OCI-LY1 (cell line): ENCODE measurements at regions not wholly inside any gene's neighbourhood (a gene's known extent, or its start where the extent isn't known, plus 50 kb on each side); places are given as distances from the start of the nearest gene placed in this dataset.

ENCODE experiments used
- H2AFZ ChIP-seq: fragments of 200-600 bp; sonication (generic), shearing (Covaris generic); 2 replicates; pipeline ENCODE4 v1.6.0; 2014; ENCODE audit warnings: antibody characterized with exemption, mild to moderate bottlenecking, low read length
- H3F3A ChIP-seq: fragments of 200-600 bp; sonication (generic), shearing (Covaris generic); 2 replicates; pipeline ENCODE4 v1.6.0; 2014; ENCODE audit warnings: mild to moderate bottlenecking, antibody characterized with exemption, low read length, moderate library complexity; ENCODE audit not compliant: insufficient read depth
- H3K27ac ChIP-seq: fragments of 200-600 bp; sonication (generic); 2 replicates; pipeline ENCODE4 v1.5.1; 2014; ENCODE audit warnings: low read length, mixed run types, mild to moderate bottlenecking, low read depth; ENCODE audit not compliant: poor library complexity, severe bottlenecking
- H3K27me3 ChIP-seq: fragments of 200-600 bp; sonication (generic); 2 replicates; pipeline ENCODE4 v1.6.0; 2014; ENCODE audit warnings: antibody characterized with exemption, mild to moderate bottlenecking, low read length, moderate library complexity; ENCODE audit not compliant: insufficient read depth
- H3K36me3 ChIP-seq: fragments of 200-600 bp; sonication (generic); 2 replicates; pipeline ENCODE4 v1.6.1; 2014; ENCODE audit warnings: mild to moderate bottlenecking, antibody characterized with exemption, low read length, moderate library complexity, mixed read lengths; ENCODE audit not compliant: insufficient read depth
- H3K4me1 ChIP-seq: fragments of 200-600 bp; sonication (generic); 2 replicates; pipeline ENCODE4 v1.5.1; 2014; ENCODE audit warnings: mild to moderate bottlenecking, low read length, moderate library complexity; ENCODE audit not compliant: insufficient read depth, severe bottlenecking
- H3K4me2 ChIP-seq: fragments of 200-600 bp; sonication (generic), shearing (Covaris generic); 2 replicates; pipeline ENCODE4 v1.6.1; 2014; ENCODE audit warnings: low read length
- H3K4me3 ChIP-seq: fragments of 200-600 bp; sonication (generic); 2 replicates; pipeline ENCODE4 v1.5.1; 2014; ENCODE audit warnings: low read length, low read depth, mild to moderate bottlenecking, mixed read lengths; ENCODE audit not compliant: poor library complexity, severe bottlenecking
- H3K79me2 ChIP-seq: fragments of 200-600 bp; shearing (Covaris generic); 2 replicates; pipeline ENCODE4 v1.6.1; 2016; ENCODE audit warnings: mixed run types, low read length, mixed read lengths; ENCODE audit not compliant: insufficient read depth
- H3K9ac ChIP-seq: fragments of 200-600 bp; sonication (generic), shearing (Covaris generic); 2 replicates; pipeline ENCODE4 v1.6.1; 2014; ENCODE audit warnings: mild to moderate bottlenecking, low read length, mixed read lengths
- H3K9me2 ChIP-seq: fragments of 200-600 bp; sonication (generic), shearing (Covaris generic); 2 replicates; pipeline ENCODE4 v1.6.1; 2014; ENCODE audit warnings: low read depth, mild to moderate bottlenecking, low read length, mixed read lengths
- H3K9me3 ChIP-seq: fragments of 200-600 bp; shearing (Covaris generic); 2 replicates; pipeline ENCODE4 v1.6.1; 2014; ENCODE audit warnings: low read length, mixed read lengths
- H4K20me1 ChIP-seq: fragments of 200-600 bp; sonication (generic), shearing (Covaris generic); 2 replicates; pipeline ENCODE4 v1.6.0; 2016; ENCODE audit warnings: mild to moderate bottlenecking, low read length; ENCODE audit not compliant: insufficient read depth
- EZH2 ChIP-seq: fragments of 200-600 bp; sonication (generic), shearing (Covaris generic); IDR thresholded peaks from 2 replicates; pipeline ENCODE4 v1.8.0; 2017; ENCODE audit warnings: borderline replicate concordance, mixed run types, mild to moderate bottlenecking, antibody characterized with exemption, low read length, moderate library complexity, mixed read lengths
- TF ChIP-seq, protein P1 (sequence below): fragments of 200-600 bp; sonication (generic), shearing (Covaris generic); IDR thresholded peaks from 2 replicates; pipeline ENCODE4 v1.5.1; 2017; ENCODE audit warnings: mild to moderate bottlenecking, antibody characterized with exemption, low read length, moderate library complexity, mixed read lengths

DNA sequence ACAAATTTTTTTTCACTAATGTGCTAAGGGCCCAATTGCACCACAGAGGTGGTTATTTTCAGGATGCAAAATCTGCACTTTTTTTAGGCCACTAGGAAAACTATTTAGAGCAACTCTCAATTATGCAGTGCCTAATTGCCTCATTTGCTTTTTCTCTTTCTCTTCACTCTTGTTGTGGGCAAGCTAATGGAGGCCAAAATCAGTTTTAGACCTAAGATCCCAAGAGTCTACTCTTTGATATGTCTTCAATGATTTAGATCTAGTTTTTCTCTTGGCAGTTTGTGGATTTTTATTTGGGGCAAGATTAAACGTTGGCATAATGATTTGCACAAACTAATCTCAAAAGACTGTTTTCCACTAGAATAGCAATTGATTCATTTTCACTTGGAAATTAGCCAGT is 1996.9 kb downstream of the LRRC4C start:
- H3K27ac ChIP-seq = no peak overlapping the region
- no peaks in the 10 kb centered on the region for H4K20me1 ChIP-seq
- no peaks in the 10 kb centered on the region for H3F3A ChIP-seq
- H2AFZ ChIP-seq = no peak overlapping the region
- H3K27me3 ChIP-seq = no peaks in the 10 kb centered on the region
- H3K36me3 ChIP-seq = no peaks in the 10 kb centered on the region
- H3K4me3 ChIP-seq = no peak overlapping the region
- H3K9me3 ChIP-seq = no peaks in the 10 kb centered on the region
- H3K4me1 ChIP-seq = no peaks in the 10 kb centered on the region
- H3K79me2 ChIP-seq = no peaks in the 10 kb centered on the region
- TF ChIP-seq, protein P1, sequence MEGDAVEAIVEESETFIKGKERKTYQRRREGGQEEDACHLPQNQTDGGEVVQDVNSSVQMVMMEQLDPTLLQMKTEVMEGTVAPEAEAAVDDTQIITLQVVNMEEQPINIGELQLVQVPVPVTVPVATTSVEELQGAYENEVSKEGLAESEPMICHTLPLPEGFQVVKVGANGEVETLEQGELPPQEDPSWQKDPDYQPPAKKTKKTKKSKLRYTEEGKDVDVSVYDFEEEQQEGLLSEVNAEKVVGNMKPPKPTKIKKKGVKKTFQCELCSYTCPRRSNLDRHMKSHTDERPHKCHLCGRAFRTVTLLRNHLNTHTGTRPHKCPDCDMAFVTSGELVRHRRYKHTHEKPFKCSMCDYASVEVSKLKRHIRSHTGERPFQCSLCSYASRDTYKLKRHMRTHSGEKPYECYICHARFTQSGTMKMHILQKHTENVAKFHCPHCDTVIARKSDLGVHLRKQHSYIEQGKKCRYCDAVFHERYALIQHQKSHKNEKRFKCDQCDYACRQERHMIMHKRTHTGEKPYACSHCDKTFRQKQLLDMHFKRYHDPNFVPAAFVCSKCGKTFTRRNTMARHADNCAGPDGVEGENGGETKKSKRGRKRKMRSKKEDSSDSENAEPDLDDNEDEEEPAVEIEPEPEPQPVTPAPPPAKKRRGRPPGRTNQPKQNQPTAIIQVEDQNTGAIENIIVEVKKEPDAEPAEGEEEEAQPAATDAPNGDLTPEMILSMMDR = no peak
- no peak for TF ChIP-seq EZH2
- no peak overlapping the region for H3K4me2 ChIP-seq
- no peaks in the 10 kb centered on the region for H3K9me2 ChIP-seq
- H3K9ac ChIP-seq = no peak overlapping the region

GRCh38 chr11:39461066-39461465 is 1998.4 kb downstream of the LRRC4C start:
- no peaks in the 10 kb centered on the region for H3K4me1 ChIP-seq
- no peak overlapping the region for H3K4me3 ChIP-seq
- no peaks in the 10 kb centered on the region for H3K79me2 ChIP-seq
- H3K9me2 ChIP-seq = no peaks in the 10 kb centered on the region
- no peak overlapping the region for H2AFZ ChIP-seq
- no peak overlapping the region for H3K4me2 ChIP-seq
- no peaks in the 10 kb centered on the region for H3K36me3 ChIP-seq
- H3K27me3 ChIP-seq = no peaks in the 10 kb centered on the region
- H3K27ac ChIP-seq = no peak overlapping the region
- H3K9ac ChIP-seq = no peak overlapping the region
- no peaks in the 10 kb centered on the region for H3K9me3 ChIP-seq
- no peak for TF ChIP-seq EZH2
- TF ChIP-seq, protein P1 = no peak
- no peaks in the 10 kb centered on the region for H4K20me1 ChIP-seq
- H3F3A ChIP-seq = no peaks in the 10 kb centered on the region

- H3F3A ChIP-seq = no peaks in the 10 kb centered on the region
- no peak overlapping the region for H2AFZ ChIP-seq
- H4K20me1 ChIP-seq = no peaks in the 10 kb centered on the region
- no peaks in the 10 kb centered on the region for H3K9me2 ChIP-seq
- H3K4me1 ChIP-seq = no peaks in the 10 kb centered on the region
- H3K79me2 ChIP-seq = no peaks in the 10 kb centered on the region
- no peak overlapping the region for H3K4me3 ChIP-seq
- no peaks in the 10 kb centered on the region for H3K27me3 ChIP-seq
- no peak overlapping the region for H3K4me2 ChIP-seq
- no peaks in the 10 kb centered on the region for H3K36me3 ChIP-seq
- H3K27ac ChIP-seq = no peak overlapping the region
- H3K9ac ChIP-seq = no peak overlapping the region
- H3K9me3 ChIP-seq = no peaks in the 10 kb centered on the region
- TF ChIP-seq EZH2 = no peak
- TF ChIP-seq, protein P1 = no peak
Measured at GRCh38 chr11:39459606-39460005, 1999.8 kb downstream of the LRRC4C start.
